ENCODE measurements at regions not wholly inside any gene's neighbourhood (a gene's known extent, or its start where the extent isn't known, plus 50 kb on each side); places are given as distances from the start of the nearest gene placed in this dataset.

- H3F3A ChIP-seq (ENCODE audit: insufficient read depth, low read length), result no peaks in the 10 kb centered on the region
- H3K4me3 ChIP-seq (ENCODE audit: low read depth, low read length, poor library complexity, severe bottlenecking), result no peak overlapping the region
- H3K9me2 ChIP-seq (ENCODE audit: low read depth, low read length), result no peaks in the 10 kb centered on the region
- peak; percentile 45 for TF ChIP-seq CTCF (IDR thresholded peaks at IDR 0.05; ENCODE audit: low read length)
- no peak for TF ChIP-seq EZH2 (IDR thresholded peaks at IDR 0.05; ENCODE audit: borderline replicate concordance, low read length)
- H3K4me1 ChIP-seq (ENCODE audit: insufficient read depth, low read length, severe bottlenecking), result no peaks in the 10 kb centered on the region
- no peak overlapping the region for H2AFZ ChIP-seq (ENCODE audit: low read length)
- no peak overlapping the region for H3K27ac ChIP-seq (ENCODE audit: low read depth, low read length, poor library complexity, severe bottlenecking)
- no peaks in the 10 kb centered on the region for H4K20me1 ChIP-seq (ENCODE audit: insufficient read depth, low read length)
- no peaks in the 10 kb centered on the region for H3K9me3 ChIP-seq (ENCODE audit: low read length)
- H3K27me3 ChIP-seq (ENCODE audit: insufficient read depth, low read length), result no peaks in the 10 kb centered on the region
- no peaks in the 10 kb centered on the region for H3K36me3 ChIP-seq (ENCODE audit: insufficient read depth, low read length)
- H3K79me2 ChIP-seq (ENCODE audit: insufficient read depth, low read length), result no peaks in the 10 kb centered on the region
- no peak overlapping the region for H3K4me2 ChIP-seq (ENCODE audit: low read length)
- H3K9ac ChIP-seq (ENCODE audit: low read length), result no peak overlapping the region
Observed at GRCh38 chr2:49687918-49688317, 533.6 kb upstream of the FSHR start.

GRCh38 chr2:49686897-49687442 lies 532.7 kb upstream of the FSHR start:
- Histone ChIP-seq H2AFZ (ENCODE audit: low read length) (no peak overlapping the region), H4K20me1 (ENCODE audit: insufficient read depth, low read length) (no peaks in the 10 kb centered on the region), H3K9me2 (ENCODE audit: low read depth, low read length) (no peaks in the 10 kb centered on the region), H3K4me3 (ENCODE audit: low read depth, low read length, poor library complexity, severe bottlenecking) (no peak overlapping the region), H3K4me2 (ENCODE audit: low read length) (no peak overlapping the region), H3K79me2 (ENCODE audit: insufficient read depth, low read length) (no peaks in the 10 kb centered on the region), H3K9ac (ENCODE audit: low read length) (no peak overlapping the region), H3K27me3 (ENCODE audit: insufficient read depth, low read length) (no peaks in the 10 kb centered on the region), H3K4me1 (ENCODE audit: insufficient read depth, low read length, severe bottlenecking) (no peaks in the 10 kb centered on the region), H3K27ac (ENCODE audit: low read depth, low read length, poor library complexity, severe bottlenecking) (no peak overlapping the region), H3K36me3 (ENCODE audit: insufficient read depth, low read length) (no peaks in the 10 kb centered on the region), H3K9me3 (ENCODE audit: low read length) (no peaks in the 10 kb centered on the region), H3F3A (ENCODE audit: insufficient read depth, low read length) (no peaks in the 10 kb centered on the region)
- no peak for TF ChIP-seq CTCF (IDR thresholded peaks at IDR 0.05; ENCODE audit: low read length)
- no peak for TF ChIP-seq EZH2 (IDR thresholded peaks at IDR 0.05; ENCODE audit: borderline replicate concordance, low read length)

GRCh38 chr2:49686291-49686690 lies 532.0 kb upstream of the FSHR start:
- H3K27ac ChIP-seq (ENCODE audit: low read depth, low read length, poor library complexity, severe bottlenecking), result no peak overlapping the region
- H3K4me2 ChIP-seq (ENCODE audit: low read length), result no peak overlapping the region
- no peaks in the 10 kb centered on the region for H3K27me3 ChIP-seq (ENCODE audit: insufficient read depth, low read length)
- TF ChIP-seq EZH2 (IDR thresholded peaks at IDR 0.05; ENCODE audit: borderline replicate concordance, low read length), result no peak
- no peak for TF ChIP-seq CTCF (IDR thresholded peaks at IDR 0.05; ENCODE audit: low read length)
- H3K4me1 ChIP-seq (ENCODE audit: insufficient read depth, low read length, severe bottlenecking), result no peaks in the 10 kb centered on the region
- H2AFZ ChIP-seq (ENCODE audit: low read length), result no peak overlapping the region
- H4K20me1 ChIP-seq (ENCODE audit: insufficient read depth, low read length), result no peaks in the 10 kb centered on the region
- no peak overlapping the region for H3K9ac ChIP-seq (ENCODE audit: low read length)
- H3K79me2 ChIP-seq (ENCODE audit: insufficient read depth, low read length), result no peaks in the 10 kb centered on the region
- no peaks in the 10 kb centered on the region for H3F3A ChIP-seq (ENCODE audit: insufficient read depth, low read length)
- no peaks in the 10 kb centered on the region for H3K36me3 ChIP-seq (ENCODE audit: insufficient read depth, low read length)
- H3K9me3 ChIP-seq (ENCODE audit: low read length), result no peaks in the 10 kb centered on the region
- H3K9me2 ChIP-seq (ENCODE audit: low read depth, low read length), result no peaks in the 10 kb centered on the region
- no peak overlapping the region for H3K4me3 ChIP-seq (ENCODE audit: low read depth, low read length, poor library complexity, severe bottlenecking)

Data from OCI-LY1 (cell line).